ENCODE measurements at regions not wholly inside any gene's neighbourhood (a gene's known extent, or its start where the extent isn't known, plus 50 kb on each side); places are given as distances from the start of the nearest gene placed in this dataset.

DNA sequence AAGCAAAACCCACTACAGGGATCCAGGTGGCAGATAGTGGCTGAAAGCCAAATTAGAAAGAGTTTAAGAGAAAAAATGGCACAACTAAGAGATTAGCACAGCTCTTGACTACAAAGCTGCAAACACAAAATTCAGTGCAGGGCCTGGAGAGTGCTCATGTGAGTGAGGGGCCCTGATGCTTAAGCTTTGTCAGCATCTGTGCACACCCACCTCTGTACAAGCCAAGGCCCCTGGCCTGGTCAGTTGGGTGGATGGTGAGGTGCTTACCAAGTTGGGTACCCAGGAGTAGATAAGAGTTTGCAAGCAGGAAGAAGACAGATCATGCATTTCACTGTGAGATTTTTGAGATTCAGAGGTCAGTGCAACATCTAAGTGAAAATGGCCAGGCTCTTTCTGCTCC lies 62.7 kb upstream of the ATP1B1 start:
- TF ChIP-seq, protein P1, sequence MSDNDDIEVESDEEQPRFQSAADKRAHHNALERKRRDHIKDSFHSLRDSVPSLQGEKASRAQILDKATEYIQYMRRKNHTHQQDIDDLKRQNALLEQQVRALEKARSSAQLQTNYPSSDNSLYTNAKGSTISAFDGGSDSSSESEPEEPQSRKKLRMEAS (CRISPR knock-in tag; IDR thresholded peaks at IDR 0.05) = no peak
- TF ChIP-seq, protein P2, sequence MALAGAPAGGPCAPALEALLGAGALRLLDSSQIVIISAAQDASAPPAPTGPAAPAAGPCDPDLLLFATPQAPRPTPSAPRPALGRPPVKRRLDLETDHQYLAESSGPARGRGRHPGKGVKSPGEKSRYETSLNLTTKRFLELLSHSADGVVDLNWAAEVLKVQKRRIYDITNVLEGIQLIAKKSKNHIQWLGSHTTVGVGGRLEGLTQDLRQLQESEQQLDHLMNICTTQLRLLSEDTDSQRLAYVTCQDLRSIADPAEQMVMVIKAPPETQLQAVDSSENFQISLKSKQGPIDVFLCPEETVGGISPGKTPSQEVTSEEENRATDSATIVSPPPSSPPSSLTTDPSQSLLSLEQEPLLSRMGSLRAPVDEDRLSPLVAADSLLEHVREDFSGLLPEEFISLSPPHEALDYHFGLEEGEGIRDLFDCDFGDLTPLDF (CRISPR knock-in tag; IDR thresholded peaks at IDR 0.05) = no peak
- TF ChIP-seq, protein P3, sequence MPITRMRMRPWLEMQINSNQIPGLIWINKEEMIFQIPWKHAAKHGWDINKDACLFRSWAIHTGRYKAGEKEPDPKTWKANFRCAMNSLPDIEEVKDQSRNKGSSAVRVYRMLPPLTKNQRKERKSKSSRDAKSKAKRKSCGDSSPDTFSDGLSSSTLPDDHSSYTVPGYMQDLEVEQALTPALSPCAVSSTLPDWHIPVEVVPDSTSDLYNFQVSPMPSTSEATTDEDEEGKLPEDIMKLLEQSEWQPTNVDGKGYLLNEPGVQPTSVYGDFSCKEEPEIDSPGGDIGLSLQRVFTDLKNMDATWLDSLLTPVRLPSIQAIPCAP (CRISPR knock-in tag; IDR thresholded peaks at IDR 0.05) = no peak
- TF ChIP-seq SOX15 (CRISPR knock-in tag; IDR thresholded peaks at IDR 0.05) (no peak), ZNF219 (CRISPR knock-in tag; IDR thresholded peaks at IDR 0.05; ENCODE audit: borderline replicate concordance) (no peak), CREB1 (CRISPR knock-in tag; IDR thresholded peaks at IDR 0.05) (no peak), GRHL2 (CRISPR knock-in tag; IDR thresholded peaks at IDR 0.05; ENCODE audit: insufficient replicate concordance, severe bottlenecking) (no peak)
- TF ChIP-seq, protein P4, sequence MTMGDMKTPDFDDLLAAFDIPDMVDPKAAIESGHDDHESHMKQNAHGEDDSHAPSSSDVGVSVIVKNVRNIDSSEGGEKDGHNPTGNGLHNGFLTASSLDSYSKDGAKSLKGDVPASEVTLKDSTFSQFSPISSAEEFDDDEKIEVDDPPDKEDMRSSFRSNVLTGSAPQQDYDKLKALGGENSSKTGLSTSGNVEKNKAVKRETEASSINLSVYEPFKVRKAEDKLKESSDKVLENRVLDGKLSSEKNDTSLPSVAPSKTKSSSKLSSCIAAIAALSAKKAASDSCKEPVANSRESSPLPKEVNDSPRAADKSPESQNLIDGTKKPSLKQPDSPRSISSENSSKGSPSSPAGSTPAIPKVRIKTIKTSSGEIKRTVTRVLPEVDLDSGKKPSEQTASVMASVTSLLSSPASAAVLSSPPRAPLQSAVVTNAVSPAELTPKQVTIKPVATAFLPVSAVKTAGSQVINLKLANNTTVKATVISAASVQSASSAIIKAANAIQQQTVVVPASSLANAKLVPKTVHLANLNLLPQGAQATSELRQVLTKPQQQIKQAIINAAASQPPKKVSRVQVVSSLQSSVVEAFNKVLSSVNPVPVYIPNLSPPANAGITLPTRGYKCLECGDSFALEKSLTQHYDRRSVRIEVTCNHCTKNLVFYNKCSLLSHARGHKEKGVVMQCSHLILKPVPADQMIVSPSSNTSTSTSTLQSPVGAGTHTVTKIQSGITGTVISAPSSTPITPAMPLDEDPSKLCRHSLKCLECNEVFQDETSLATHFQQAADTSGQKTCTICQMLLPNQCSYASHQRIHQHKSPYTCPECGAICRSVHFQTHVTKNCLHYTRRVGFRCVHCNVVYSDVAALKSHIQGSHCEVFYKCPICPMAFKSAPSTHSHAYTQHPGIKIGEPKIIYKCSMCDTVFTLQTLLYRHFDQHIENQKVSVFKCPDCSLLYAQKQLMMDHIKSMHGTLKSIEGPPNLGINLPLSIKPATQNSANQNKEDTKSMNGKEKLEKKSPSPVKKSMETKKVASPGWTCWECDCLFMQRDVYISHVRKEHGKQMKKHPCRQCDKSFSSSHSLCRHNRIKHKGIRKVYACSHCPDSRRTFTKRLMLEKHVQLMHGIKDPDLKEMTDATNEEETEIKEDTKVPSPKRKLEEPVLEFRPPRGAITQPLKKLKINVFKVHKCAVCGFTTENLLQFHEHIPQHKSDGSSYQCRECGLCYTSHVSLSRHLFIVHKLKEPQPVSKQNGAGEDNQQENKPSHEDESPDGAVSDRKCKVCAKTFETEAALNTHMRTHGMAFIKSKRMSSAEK (CRISPR knock-in tag; IDR thresholded peaks at IDR 0.05; ENCODE audit: borderline replicate concordance) = no peak
- TF ChIP-seq, protein P5, sequence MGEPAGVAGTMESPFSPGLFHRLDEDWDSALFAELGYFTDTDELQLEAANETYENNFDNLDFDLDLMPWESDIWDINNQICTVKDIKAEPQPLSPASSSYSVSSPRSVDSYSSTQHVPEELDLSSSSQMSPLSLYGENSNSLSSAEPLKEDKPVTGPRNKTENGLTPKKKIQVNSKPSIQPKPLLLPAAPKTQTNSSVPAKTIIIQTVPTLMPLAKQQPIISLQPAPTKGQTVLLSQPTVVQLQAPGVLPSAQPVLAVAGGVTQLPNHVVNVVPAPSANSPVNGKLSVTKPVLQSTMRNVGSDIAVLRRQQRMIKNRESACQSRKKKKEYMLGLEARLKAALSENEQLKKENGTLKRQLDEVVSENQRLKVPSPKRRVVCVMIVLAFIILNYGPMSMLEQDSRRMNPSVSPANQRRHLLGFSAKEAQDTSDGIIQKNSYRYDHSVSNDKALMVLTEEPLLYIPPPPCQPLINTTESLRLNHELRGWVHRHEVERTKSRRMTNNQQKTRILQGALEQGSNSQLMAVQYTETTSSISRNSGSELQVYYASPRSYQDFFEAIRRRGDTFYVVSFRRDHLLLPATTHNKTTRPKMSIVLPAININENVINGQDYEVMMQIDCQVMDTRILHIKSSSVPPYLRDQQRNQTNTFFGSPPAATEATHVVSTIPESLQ (CRISPR knock-in tag; IDR thresholded peaks at IDR 0.05) = no peak
- TF ChIP-seq, protein P6, sequence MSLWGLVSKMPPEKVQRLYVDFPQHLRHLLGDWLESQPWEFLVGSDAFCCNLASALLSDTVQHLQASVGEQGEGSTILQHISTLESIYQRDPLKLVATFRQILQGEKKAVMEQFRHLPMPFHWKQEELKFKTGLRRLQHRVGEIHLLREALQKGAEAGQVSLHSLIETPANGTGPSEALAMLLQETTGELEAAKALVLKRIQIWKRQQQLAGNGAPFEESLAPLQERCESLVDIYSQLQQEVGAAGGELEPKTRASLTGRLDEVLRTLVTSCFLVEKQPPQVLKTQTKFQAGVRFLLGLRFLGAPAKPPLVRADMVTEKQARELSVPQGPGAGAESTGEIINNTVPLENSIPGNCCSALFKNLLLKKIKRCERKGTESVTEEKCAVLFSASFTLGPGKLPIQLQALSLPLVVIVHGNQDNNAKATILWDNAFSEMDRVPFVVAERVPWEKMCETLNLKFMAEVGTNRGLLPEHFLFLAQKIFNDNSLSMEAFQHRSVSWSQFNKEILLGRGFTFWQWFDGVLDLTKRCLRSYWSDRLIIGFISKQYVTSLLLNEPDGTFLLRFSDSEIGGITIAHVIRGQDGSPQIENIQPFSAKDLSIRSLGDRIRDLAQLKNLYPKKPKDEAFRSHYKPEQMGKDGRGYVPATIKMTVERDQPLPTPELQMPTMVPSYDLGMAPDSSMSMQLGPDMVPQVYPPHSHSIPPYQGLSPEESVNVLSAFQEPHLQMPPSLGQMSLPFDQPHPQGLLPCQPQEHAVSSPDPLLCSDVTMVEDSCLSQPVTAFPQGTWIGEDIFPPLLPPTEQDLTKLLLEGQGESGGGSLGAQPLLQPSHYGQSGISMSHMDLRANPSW (CRISPR knock-in tag; conservative IDR thresholded peaks at IDR 0.05; ENCODE audit: low read depth) = no peak
- no peak overlapping the region for H3K4me3 Mint-ChIP-seq
- no peak overlapping the region for H3K27ac Mint-ChIP-seq
- DNase-seq (ENCODE audit: low spot score) (no peak), ATAC-seq (no peak)
- POLR2A ChIA-PET = no interaction called here
- H3K36me3 Mint-ChIP-seq = no peaks in the 10 kb centered on the region
- H3K4me1 Mint-ChIP-seq = no peaks in the 10 kb centered on the region
- CTCF ChIA-PET = no interaction called here
- H3K9me3 Mint-ChIP-seq = no peaks in the 10 kb centered on the region
- H3K27me3 Mint-ChIP-seq (ENCODE audit: low read depth) = no peaks in the 10 kb centered on the region

DNA sequence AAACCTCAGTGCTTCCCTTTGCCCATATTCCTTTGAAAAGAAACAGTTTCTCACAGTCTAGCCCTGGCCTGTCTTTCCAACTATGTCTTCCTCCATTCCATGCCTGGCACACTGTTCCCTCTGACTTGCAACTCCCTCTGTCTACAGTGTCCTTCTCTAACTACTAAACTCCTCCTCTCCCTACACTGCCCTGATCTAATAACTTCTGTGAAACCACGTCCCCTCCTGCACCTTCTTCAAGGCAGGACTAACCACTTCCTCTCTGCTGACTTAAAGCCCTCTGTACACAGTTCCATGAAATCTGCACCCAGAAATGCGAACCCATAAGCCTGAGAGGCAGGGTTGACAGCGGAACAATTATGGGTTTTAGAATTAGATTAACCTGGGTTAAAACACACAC lies 62.2 kb upstream of the ATP1B1 start:
- Mint-ChIP-seq H3K9me3 (no peaks in the 10 kb centered on the region), H3K4me1 (no peaks in the 10 kb centered on the region; the same call in 1 of the 2 replicates), H3K27ac (no peak overlapping the region), H3K4me3 (no peak overlapping the region), H3K36me3 (no peaks in the 10 kb centered on the region), H3K27me3 (ENCODE audit: low read depth) (no peaks in the 10 kb centered on the region)
- CTCF ChIA-PET = no interaction called here
- DNase-seq (ENCODE audit: low spot score) (no peak), ATAC-seq (no peak)
- POLR2A ChIA-PET = no interaction called here
- TF ChIP-seq, protein P4 (CRISPR knock-in tag; IDR thresholded peaks at IDR 0.05; ENCODE audit: borderline replicate concordance) = no peak
- TF ChIP-seq, protein P7, sequence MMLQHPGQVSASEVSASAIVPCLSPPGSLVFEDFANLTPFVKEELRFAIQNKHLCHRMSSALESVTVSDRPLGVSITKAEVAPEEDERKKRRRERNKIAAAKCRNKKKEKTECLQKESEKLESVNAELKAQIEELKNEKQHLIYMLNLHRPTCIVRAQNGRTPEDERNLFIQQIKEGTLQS (CRISPR knock-in tag; conservative IDR thresholded peaks at IDR 0.05) = no peak
- TF ChIP-seq, protein P8, sequence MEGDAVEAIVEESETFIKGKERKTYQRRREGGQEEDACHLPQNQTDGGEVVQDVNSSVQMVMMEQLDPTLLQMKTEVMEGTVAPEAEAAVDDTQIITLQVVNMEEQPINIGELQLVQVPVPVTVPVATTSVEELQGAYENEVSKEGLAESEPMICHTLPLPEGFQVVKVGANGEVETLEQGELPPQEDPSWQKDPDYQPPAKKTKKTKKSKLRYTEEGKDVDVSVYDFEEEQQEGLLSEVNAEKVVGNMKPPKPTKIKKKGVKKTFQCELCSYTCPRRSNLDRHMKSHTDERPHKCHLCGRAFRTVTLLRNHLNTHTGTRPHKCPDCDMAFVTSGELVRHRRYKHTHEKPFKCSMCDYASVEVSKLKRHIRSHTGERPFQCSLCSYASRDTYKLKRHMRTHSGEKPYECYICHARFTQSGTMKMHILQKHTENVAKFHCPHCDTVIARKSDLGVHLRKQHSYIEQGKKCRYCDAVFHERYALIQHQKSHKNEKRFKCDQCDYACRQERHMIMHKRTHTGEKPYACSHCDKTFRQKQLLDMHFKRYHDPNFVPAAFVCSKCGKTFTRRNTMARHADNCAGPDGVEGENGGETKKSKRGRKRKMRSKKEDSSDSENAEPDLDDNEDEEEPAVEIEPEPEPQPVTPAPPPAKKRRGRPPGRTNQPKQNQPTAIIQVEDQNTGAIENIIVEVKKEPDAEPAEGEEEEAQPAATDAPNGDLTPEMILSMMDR (IDR thresholded peaks at IDR 0.05) = no peak
- TF ChIP-seq ELF4 (CRISPR knock-in tag; IDR thresholded peaks at IDR 0.05; ENCODE audit: low read depth) (no peak), ZNF121 (CRISPR knock-in tag; IDR thresholded peaks at IDR 0.05) (no peak), ZNF219 (CRISPR knock-in tag; IDR thresholded peaks at IDR 0.05; ENCODE audit: borderline replicate concordance) (no peak), CREB1 (CRISPR knock-in tag; IDR thresholded peaks at IDR 0.05) (no peak), SMAD3 (CRISPR knock-in tag; IDR thresholded peaks at IDR 0.05; ENCODE audit: borderline replicate concordance) (no peak), OVOL2 (CRISPR knock-in tag; IDR thresholded peaks at IDR 0.05; ENCODE audit: borderline replicate concordance) (no peak)
